Loucy (cell line): ENCODE measurements at regions not wholly inside any gene's neighbourhood (a gene's known extent, or its start where the extent isn't known, plus 50 kb on each side); places are given as distances from the start of the nearest gene placed in this dataset.

Experiments used
- H2AFZ ChIP-seq: fragments of 200-600 bp; sonication (generic); 2 replicates; pipeline ENCODE4 v1.6.0; 2016; ENCODE audit warnings: antibody characterized with exemption, mild to moderate bottlenecking, low read length, moderate library complexity
- H3F3A ChIP-seq: fragments of 200-600 bp; 2 replicates; pipeline ENCODE4 v1.6.0; 2016; ENCODE audit warnings: antibody characterized with exemption, low read depth, mild to moderate bottlenecking
- H3K27me3 ChIP-seq: fragments of 200-600 bp; sonication (generic); 2 replicates; pipeline ENCODE4 v1.6.1; 2014; ENCODE audit warnings: low read length, mild to moderate bottlenecking; ENCODE audit not compliant: insufficient read depth, poor library complexity, severe bottlenecking
- H3K36me3 ChIP-seq: fragments of 200-600 bp; sonication (generic); 2 replicates; pipeline ENCODE4 v1.6.1; 2016; ENCODE audit warnings: low read length; ENCODE audit not compliant: insufficient read depth
- H3K4me1 ChIP-seq: fragments of 200-600 bp; sonication (generic); 2 replicates; pipeline ENCODE4 v1.5.1; 2014; ENCODE audit warnings: low read length, mild to moderate bottlenecking; ENCODE audit not compliant: insufficient read depth, poor library complexity, severe bottlenecking
- H3K4me2 ChIP-seq: fragments of 200-600 bp; sonication (generic); 2 replicates; pipeline ENCODE4 v1.6.0; 2014; ENCODE audit warnings: antibody characterized with exemption, low read length, low read depth, mild to moderate bottlenecking; ENCODE audit not compliant: poor library complexity, severe bottlenecking
- H3K4me3 ChIP-seq: fragments of 200-600 bp; sonication (generic); 2 replicates; pipeline ENCODE4 v1.5.1; 2014; ENCODE audit warnings: low read length, mild to moderate bottlenecking, mixed read lengths; ENCODE audit not compliant: poor library complexity, severe bottlenecking
- H3K79me2 ChIP-seq: fragments of 200-600 bp; sonication (generic); 2 replicates; pipeline ENCODE4 v1.6.1; 2014; ENCODE audit warnings: low read length; ENCODE audit not compliant: insufficient read depth
- H3K9ac ChIP-seq: fragments of 200-600 bp; sonication (generic); 2 replicates; pipeline ENCODE4 v1.6.0; 2014; ENCODE audit warnings: mild to moderate bottlenecking, low read depth, low read length, moderate library complexity; ENCODE audit not compliant: poor library complexity, severe bottlenecking
- H3K9me2 ChIP-seq: fragments of 200-600 bp; sonication (generic); replicated peaks from 2 replicates; pipeline ENCODE4 v1.6.1; 2016; ENCODE audit warnings: low read depth, low read length, mixed read lengths
- H3K9me3 ChIP-seq: fragments of 200-600 bp; sonication (generic); 2 replicates; pipeline ENCODE4 v1.6.1; 2014; ENCODE audit warnings: mild to moderate bottlenecking, antibody characterized with exemption, low read length, low read depth; ENCODE audit not compliant: insufficient read depth
- H4K20me1 ChIP-seq: fragments of 200-600 bp; sonication (generic); 2 replicates; pipeline ENCODE4 v1.6.0; 2014; ENCODE audit warnings: antibody characterized with exemption, low read length, mild to moderate bottlenecking; ENCODE audit not compliant: insufficient read depth, poor library complexity, severe bottlenecking
- CTCF ChIP-seq: fragments of 200-600 bp; sonication (generic); conservative IDR thresholded peaks from 2 replicates; pipeline ENCODE4 v1.5.1; 2014; ENCODE audit warnings: mild to moderate bottlenecking, antibody characterized with exemption, low read length
- EZH2phosphoT487 ChIP-seq: fragments of 200-600 bp; IDR thresholded peaks from 2 replicates; pipeline ENCODE4 v1.6.1; 2018; ENCODE audit warnings: antibody characterized with exemption, mild to moderate bottlenecking, moderate library complexity, borderline replicate concordance

- no peak for TF ChIP-seq EZH2phosphoT487
- no peak for TF ChIP-seq CTCF
- Histone ChIP-seq H3K36me3 (no peaks in the 10 kb centered on the region), H2AFZ (no peak overlapping the region), H3K4me1 (no peaks in the 10 kb centered on the region), H3K9me2 (no peaks in the 10 kb centered on the region), H3K9ac (no peak overlapping the region), H4K20me1 (no peaks in the 10 kb centered on the region), H3K4me2 (no peak overlapping the region), H3K4me3 (no peak overlapping the region), H3F3A (no peaks in the 10 kb centered on the region), H3K79me2 (no peaks in the 10 kb centered on the region), H3K9me3 (peaks cover 3% of the 10 kb centered on the region; the same call in 1 of the 2 replicates), H3K27me3 (no peaks in the 10 kb centered on the region)
Measured at GRCh38 chr4:134548052-134548628, 346.6 kb upstream of the PABPC4L start.

- Histone ChIP-seq H3F3A (no peaks in the 10 kb centered on the region), H3K79me2 (no peaks in the 10 kb centered on the region), H3K4me2 (no peak overlapping the region), H3K4me1 (no peaks in the 10 kb centered on the region), H3K9me2 (no peaks in the 10 kb centered on the region), H3K27me3 (no peaks in the 10 kb centered on the region), H3K9ac (no peak overlapping the region), H4K20me1 (no peaks in the 10 kb centered on the region), H3K36me3 (no peaks in the 10 kb centered on the region), H3K9me3 (peaks cover 3% of the 10 kb centered on the region; the same call in 1 of the 2 replicates), H3K4me3 (no peak overlapping the region), H2AFZ (no peak overlapping the region)
- TF ChIP-seq CTCF: no peak
- no peak for TF ChIP-seq EZH2phosphoT487
Measured at GRCh38 chr4:134546279-134546678, 344.7 kb upstream of the PABPC4L start.

GRCh38 chr4:134544303-134544770, 342.7 kb upstream of the PABPC4L start:
- Histone ChIP-seq H3K27me3 (no peaks in the 10 kb centered on the region), H3K9ac (no peak overlapping the region), H3K36me3 (no peaks in the 10 kb centered on the region), H2AFZ (no peak overlapping the region), H4K20me1 (no peaks in the 10 kb centered on the region), H3K9me2 (no peaks in the 10 kb centered on the region), H3K9me3 (peaks cover 3% of the 10 kb centered on the region; the same call in 1 of the 2 replicates), H3K4me3 (no peak overlapping the region), H3K4me2 (no peak overlapping the region), H3F3A (no peaks in the 10 kb centered on the region), H3K79me2 (no peaks in the 10 kb centered on the region), H3K4me1 (no peaks in the 10 kb centered on the region)
- TF ChIP-seq CTCF (no peak), EZH2phosphoT487 (no peak)
